ENCODE measurements at regions not wholly inside any gene's neighbourhood (a gene's known extent, or its start where the extent isn't known, plus 50 kb on each side); places are given as distances from the start of the nearest gene placed in this dataset.

- TF ChIP-seq POLR2A (IDR thresholded peaks at IDR 0.05): no peak
- no peak for TF ChIP-seq CTCF (IDR thresholded peaks at IDR 0.05)
Measured at GRCh38 chr11:92854162-92854561, 115.3 kb upstream of the MTNR1B start.
